ENCODE measurements at regions not wholly inside any gene's neighbourhood (a gene's known extent, or its start where the extent isn't known, plus 50 kb on each side); places are given as distances from the start of the nearest gene placed in this dataset.

- TF ChIP-seq, protein P1, sequence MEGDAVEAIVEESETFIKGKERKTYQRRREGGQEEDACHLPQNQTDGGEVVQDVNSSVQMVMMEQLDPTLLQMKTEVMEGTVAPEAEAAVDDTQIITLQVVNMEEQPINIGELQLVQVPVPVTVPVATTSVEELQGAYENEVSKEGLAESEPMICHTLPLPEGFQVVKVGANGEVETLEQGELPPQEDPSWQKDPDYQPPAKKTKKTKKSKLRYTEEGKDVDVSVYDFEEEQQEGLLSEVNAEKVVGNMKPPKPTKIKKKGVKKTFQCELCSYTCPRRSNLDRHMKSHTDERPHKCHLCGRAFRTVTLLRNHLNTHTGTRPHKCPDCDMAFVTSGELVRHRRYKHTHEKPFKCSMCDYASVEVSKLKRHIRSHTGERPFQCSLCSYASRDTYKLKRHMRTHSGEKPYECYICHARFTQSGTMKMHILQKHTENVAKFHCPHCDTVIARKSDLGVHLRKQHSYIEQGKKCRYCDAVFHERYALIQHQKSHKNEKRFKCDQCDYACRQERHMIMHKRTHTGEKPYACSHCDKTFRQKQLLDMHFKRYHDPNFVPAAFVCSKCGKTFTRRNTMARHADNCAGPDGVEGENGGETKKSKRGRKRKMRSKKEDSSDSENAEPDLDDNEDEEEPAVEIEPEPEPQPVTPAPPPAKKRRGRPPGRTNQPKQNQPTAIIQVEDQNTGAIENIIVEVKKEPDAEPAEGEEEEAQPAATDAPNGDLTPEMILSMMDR (IDR thresholded peaks at IDR 0.05) = no peak
- no peak for TF ChIP-seq POLR2A (IDR thresholded peaks at IDR 0.05)
Observed at GRCh38 chr7:52825611-52826010, 209.8 kb upstream of the POM121L12 start.

All from body of pancreas (tissue), 4 donors.